ENCODE measurements at regions not wholly inside any gene's neighbourhood (a gene's known extent, or its start where the extent isn't known, plus 50 kb on each side); places are given as distances from the start of the nearest gene placed in this dataset.
"Not testable (repeated sequence)": the region's sequence is repeated elsewhere in the genome, so short reads cannot be mapped to it uniquely, and the experiment has no call there.

DNA sequence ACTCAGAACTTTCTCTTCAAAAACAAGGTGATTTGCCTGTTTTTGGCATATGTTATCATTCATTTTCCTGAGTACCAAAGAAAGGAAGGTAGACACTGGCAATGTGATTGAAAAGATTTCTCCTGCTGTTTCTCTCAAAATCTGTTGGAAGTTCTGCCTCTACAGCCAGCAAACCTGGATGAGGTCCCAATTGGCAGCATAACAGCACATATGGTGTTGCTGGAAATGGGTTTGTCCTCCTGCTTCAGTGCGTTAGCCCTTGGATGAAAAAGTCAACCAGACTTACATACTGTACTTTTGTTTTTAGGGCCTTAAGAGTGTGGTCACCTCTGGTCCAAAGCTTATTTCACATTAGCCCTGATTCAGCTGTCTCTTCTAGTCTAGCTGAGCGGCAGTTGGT, 237.6 kb upstream of the MME start:
- Histone ChIP-seq H3K4me2 (ENCODE audit: low read length) (no peak overlapping the region), H3K79me2 (ENCODE audit: insufficient read depth, low read length) (no peaks in the 10 kb centered on the region), H3K4me3 (ENCODE audit: insufficient read depth, low read depth, low read length) (no peak overlapping the region), H3K27me3 (ENCODE audit: insufficient read depth, low read length) (no peaks in the 10 kb centered on the region), H3K9ac (ENCODE audit: low read length) (no peak overlapping the region), H3K27ac (ENCODE audit: low read depth, low read length) (no peak overlapping the region), H3K9me3 (ENCODE audit: insufficient read depth, low read depth, low read length) (no peaks in the 10 kb centered on the region), H2AFZ (ENCODE audit: low read depth, low read length) (no peak overlapping the region), H4K20me1 (ENCODE audit: insufficient read depth, low read length) (no peaks in the 10 kb centered on the region), H3K36me3 (ENCODE audit: insufficient read depth, low read length) (no peaks in the 10 kb centered on the region), H3K4me1 (ENCODE audit: insufficient read depth, low read length) (no peaks in the 10 kb centered on the region)
- Mint-ChIP-seq H3K4me3 (ENCODE audit: unreplicated experiment) (no peak overlapping the region), H3K9me3 (ENCODE audit: unreplicated experiment) (no peaks in the 10 kb centered on the region), H3K27ac (ENCODE audit: unreplicated experiment) (no peak overlapping the region), H3K4me1 (ENCODE audit: low read depth, unreplicated experiment) (no peaks in the 10 kb centered on the region), H3K27me3 (ENCODE audit: low read depth, unreplicated experiment) (no peaks in the 10 kb centered on the region), H3K36me3 (ENCODE audit: low read depth, unreplicated experiment) (no peaks in the 10 kb centered on the region)
- DNase-seq (ENCODE audit: low read depth) = no peak
- no peak for TF ChIP-seq EZH2 (IDR thresholded peaks at IDR 0.05; ENCODE audit: insufficient read depth, low read length)
- TF ChIP-seq, protein P1, sequence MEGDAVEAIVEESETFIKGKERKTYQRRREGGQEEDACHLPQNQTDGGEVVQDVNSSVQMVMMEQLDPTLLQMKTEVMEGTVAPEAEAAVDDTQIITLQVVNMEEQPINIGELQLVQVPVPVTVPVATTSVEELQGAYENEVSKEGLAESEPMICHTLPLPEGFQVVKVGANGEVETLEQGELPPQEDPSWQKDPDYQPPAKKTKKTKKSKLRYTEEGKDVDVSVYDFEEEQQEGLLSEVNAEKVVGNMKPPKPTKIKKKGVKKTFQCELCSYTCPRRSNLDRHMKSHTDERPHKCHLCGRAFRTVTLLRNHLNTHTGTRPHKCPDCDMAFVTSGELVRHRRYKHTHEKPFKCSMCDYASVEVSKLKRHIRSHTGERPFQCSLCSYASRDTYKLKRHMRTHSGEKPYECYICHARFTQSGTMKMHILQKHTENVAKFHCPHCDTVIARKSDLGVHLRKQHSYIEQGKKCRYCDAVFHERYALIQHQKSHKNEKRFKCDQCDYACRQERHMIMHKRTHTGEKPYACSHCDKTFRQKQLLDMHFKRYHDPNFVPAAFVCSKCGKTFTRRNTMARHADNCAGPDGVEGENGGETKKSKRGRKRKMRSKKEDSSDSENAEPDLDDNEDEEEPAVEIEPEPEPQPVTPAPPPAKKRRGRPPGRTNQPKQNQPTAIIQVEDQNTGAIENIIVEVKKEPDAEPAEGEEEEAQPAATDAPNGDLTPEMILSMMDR (IDR thresholded peaks at IDR 0.05; ENCODE audit: insufficient read depth, low read depth, low read length) = no peak
- FAIRE-seq = no peak

DNA sequence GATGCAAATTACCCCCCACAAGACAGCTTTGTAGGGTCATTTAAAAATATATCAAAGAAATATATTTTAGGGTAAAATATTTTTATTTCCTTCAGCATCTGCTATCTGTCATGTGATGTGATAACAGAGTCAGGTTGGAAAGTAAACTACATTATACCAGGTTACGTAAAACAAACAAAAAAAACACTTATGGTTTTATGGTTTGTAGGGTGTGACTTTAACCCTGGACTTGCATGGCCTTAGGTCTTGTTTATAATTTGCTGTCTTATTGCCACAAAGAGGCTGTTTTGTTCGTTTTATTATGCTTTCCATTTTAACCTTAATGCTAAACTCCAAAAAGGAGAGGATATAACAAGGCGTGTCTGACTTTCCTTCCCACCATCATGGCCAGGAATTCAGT, 244.5 kb upstream of the MME start:
- no peaks in the 10 kb centered on the region for H3K4me1 ChIP-seq (ENCODE audit: insufficient read depth, low read length)

DNA sequence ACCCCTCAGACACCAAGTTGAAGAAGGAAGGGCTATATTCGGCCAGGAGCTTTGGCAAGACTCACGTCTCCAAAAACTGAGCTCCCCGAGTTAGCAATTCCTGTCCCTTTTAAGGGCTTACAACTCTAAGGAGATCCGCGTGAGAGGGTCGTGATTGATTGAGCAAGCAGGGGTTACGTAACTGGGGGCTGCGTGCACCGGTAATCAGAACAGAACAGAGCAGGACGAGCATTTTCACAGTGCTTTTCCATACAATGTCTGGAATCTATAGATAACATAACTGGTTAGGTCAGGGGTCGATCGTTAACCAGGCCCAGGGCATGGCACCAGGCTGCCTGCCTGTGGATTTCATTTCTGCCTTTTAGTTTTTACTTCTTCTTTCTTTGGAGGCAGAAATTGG, 245.3 kb upstream of the MME start:
- H2AFZ ChIP-seq (ENCODE audit: low read depth, low read length); H3K9me3 Mint-ChIP-seq (ENCODE audit: unreplicated experiment); H3K27me3 Mint-ChIP-seq (ENCODE audit: low read depth, unreplicated experiment); H3K9ac ChIP-seq (ENCODE audit: low read length); H3K27ac ChIP-seq (ENCODE audit: low read depth, low read length); H3K27me3 ChIP-seq (ENCODE audit: insufficient read depth, low read length); H3K4me2 ChIP-seq (ENCODE audit: low read length); FAIRE-seq; H3K4me3 ChIP-seq (ENCODE audit: insufficient read depth, low read depth, low read length); H3K4me3 Mint-ChIP-seq (ENCODE audit: unreplicated experiment); H4K20me1 ChIP-seq (ENCODE audit: insufficient read depth, low read length); H3K79me2 ChIP-seq (ENCODE audit: insufficient read depth, low read length); DNase-seq (ENCODE audit: low read depth); H3K36me3 Mint-ChIP-seq (ENCODE audit: low read depth, unreplicated experiment); H3K9me3 ChIP-seq (ENCODE audit: insufficient read depth, low read depth, low read length); H3K4me1 ChIP-seq (ENCODE audit: insufficient read depth, low read length); H3K27ac Mint-ChIP-seq (ENCODE audit: unreplicated experiment); H3K4me1 Mint-ChIP-seq (ENCODE audit: low read depth, unreplicated experiment); H3K36me3 ChIP-seq (ENCODE audit: insufficient read depth, low read length): not testable (repeated sequence)

More for the DNA sequence above, 244.5 kb upstream of the MME start:
- Histone ChIP-seq H4K20me1 (ENCODE audit: insufficient read depth, low read length) (no peaks in the 10 kb centered on the region), H3K4me3 (ENCODE audit: insufficient read depth, low read depth, low read length) (no peak overlapping the region), H3K9me3 (ENCODE audit: insufficient read depth, low read depth, low read length) (no peaks in the 10 kb centered on the region), H3K36me3 (ENCODE audit: insufficient read depth, low read length) (no peaks in the 10 kb centered on the region), H3K27me3 (ENCODE audit: insufficient read depth, low read length) (no peaks in the 10 kb centered on the region), H2AFZ (ENCODE audit: low read depth, low read length) (no peak overlapping the region), H3K9ac (ENCODE audit: low read length) (no peak overlapping the region), H3K4me2 (ENCODE audit: low read length) (no peak overlapping the region), H3K27ac (ENCODE audit: low read depth, low read length) (no peak overlapping the region), H3K79me2 (ENCODE audit: insufficient read depth, low read length) (no peaks in the 10 kb centered on the region)
- Mint-ChIP-seq H3K27me3 (ENCODE audit: low read depth, unreplicated experiment) (no peaks in the 10 kb centered on the region), H3K27ac (ENCODE audit: unreplicated experiment) (no peak overlapping the region), H3K36me3 (ENCODE audit: low read depth, unreplicated experiment) (no peaks in the 10 kb centered on the region), H3K4me1 (ENCODE audit: low read depth, unreplicated experiment) (no peaks in the 10 kb centered on the region), H3K4me3 (ENCODE audit: unreplicated experiment) (no peak overlapping the region), H3K9me3 (ENCODE audit: unreplicated experiment) (peaks cover 3% of the 10 kb centered on the region)
- TF ChIP-seq EZH2 (IDR thresholded peaks at IDR 0.05; ENCODE audit: insufficient read depth, low read length) = no peak
- TF ChIP-seq, protein P1 (IDR thresholded peaks at IDR 0.05; ENCODE audit: insufficient read depth, low read depth, low read length) = no peak
- FAIRE-seq (no peak), DNase-seq (ENCODE audit: low read depth) (no peak)

Measured in astrocyte (in vitro differentiated cells and primary cell).